Heart left ventricle (tissue), 16 donors: ENCODE measurements at regions not wholly inside any gene's neighbourhood (a gene's known extent, or its start where the extent isn't known, plus 50 kb on each side); places are given as distances from the start of the nearest gene placed in this dataset.

Experiments used
- ATAC-seq, 4 donors: fragments of 200-7000 bp; cut with Tn5 transposase; one replicate each; pipeline ENCODE4 v1.9.1; 2020 to 2022; ENCODE audit warnings: moderate library complexity in 4 of 4, mild to moderate bottlenecking in 3 of 4, moderate number of reproducible peaks in 1 of 4
- DNase-seq, 5 donors: peaks; one replicate each; pipeline ENCODE4 v3.0.0-alpha.2; 2020
- H3K27ac ChIP-seq, 12 donors: fragments of 200-600 bp; sonication (generic) in 4 of 12; one replicate each; pipeline versions ENCODE4 v1.5.0 to v1.8.0; 2016 to 2022; ENCODE audit warnings: mild to moderate bottlenecking in 2 of 12
- H3K27me3 ChIP-seq, 9 donors: fragments of 200-600 bp; sonication (generic) in 2 of 9; one replicate each; pipeline versions ENCODE4 v1.5.1 to v1.8.0; 2016 to 2022; ENCODE audit warnings: mild to moderate bottlenecking in 3 of 9
- H3K36me3 ChIP-seq, 9 donors: fragments of 200-600 bp; sonication (generic) in 2 of 9; one replicate each; pipeline versions ENCODE4 v1.5.0 to v1.8.0; 2018 to 2022; ENCODE audit warnings: mild to moderate bottlenecking in 2 of 9
- H3K4me1 ChIP-seq, 12 donors: fragments of 200-600 bp; sonication (generic) in 4 of 12; one replicate each; pipeline versions ENCODE4 v1.5.0 to v1.8.0; 2016 to 2022; ENCODE audit warnings: mild to moderate bottlenecking in 3 of 12
- H3K4me3 ChIP-seq, 12 donors: fragments of 200-600 bp; sonication (generic) in 4 of 12; one replicate each; pipeline versions ENCODE4 v1.5.0 to v1.8.0; 2017 to 2022; ENCODE audit warnings: mild to moderate bottlenecking in 9 of 12, moderate library complexity in 4 of 12
- H3K9me3 ChIP-seq, 12 donors: fragments of 200-600 bp; sonication (generic) in 4 of 12; one replicate each; pipeline versions ENCODE4 v1.5.0 to v1.8.0; 2016 to 2022; ENCODE audit warnings: mild to moderate bottlenecking in 1 of 12
- CTCF ChIP-seq, 12 donors: fragments of 200-600 bp; sonication (generic) in 4 of 12; IDR thresholded peaks; one replicate each; pipeline versions ENCODE4 v1.5.0 to v1.8.0; 2018 to 2022; ENCODE audit warnings: antibody characterized with exemption in 12 of 12, mild to moderate bottlenecking in 5 of 12
- POLR2A ChIP-seq, 2 donors: fragments of 450-650 bp; IDR thresholded peaks; one replicate each; pipeline ENCODE4 v1.6.1; 2017; ENCODE audit warnings: antibody characterized with exemption in 2 of 2, mild to moderate bottlenecking in 2 of 2, moderate library complexity in 2 of 2
- WGBS, 4 donors: extraction: QIAGEN DNeasy Blood & Tissue Kit in 2 of 4; methylation state at CpG; one replicate each; pipeline versions ENCODE4 v1.1.5 to v1.1.7; 2013 to 2018; 5-methylcytosine and 5-hydroxymethylcytosine counted together
- intact Hi-C, 10 donors: fragments of 100-400 bp; cut with DNase I; formaldehyde crosslinking; loops; one replicate each; pipeline versions ENCODE4 v1.11.1 to v1.14.2; 2022
- donor health status: ischemic (EF 13 %, LVEDD 7.1; RV severe dilation, severe dysfunction).
- donor health status: healthy with polysubstance abuse.
- donor health status: DM: no; HTN: yes; CAD: no.
- donor health status: DM: no; HTN: no; CAD: no.
- donor health status: ischemic (EF 25% LVEDD 6.9; RV normal size, moderate dysfunction).
- donor health status: ischemic (EF 25% LVEDD 5.7; RV mildly dilated, moderate dysfunction).
- donor health status: healthy.
- donor health status: DM: yes; HTN: yes; CAD: no.
- donor health status: ischemic (EF 35%, LVEDD 5.7; RV mildly dilated, moderate dysfunction).
- donor health status: nonischemic (EF 11% LVEDD 7.7; RV severe dilation, severe dysfunction).
- donor health status: DM: yes; HTN: yes; CAD: no.
- donor health status: PGD.
- donor health status: ischemic (EF 29% LVEDD 5.4; RV normal size, mild dysfunction).
- donor health status: nonischemic (EF 23%, LVEDD 6.1; RV moderate dilation, normal function).

- Histone ChIP-seq H3K9me3 (no peaks in the 10 kb centered on the region), H3K27ac (no peak overlapping the region), H3K36me3 (no peaks in the 10 kb centered on the region), H3K4me1 (no peaks in the 10 kb centered on the region), H3K4me3 (no peak overlapping the region), H3K27me3 (peaks cover 0 to 4% (median 0%) of the 10 kb centered on the region in 9 donors)
- intact Hi-C loops = no loop called here
- no peak for ATAC-seq
- no peak for DNase-seq
- WGBS, 4 donors = 82 to 92% (median 86%) methylated on average over 3 of the region's 3 CpGs
- TF ChIP-seq POLR2A (IDR thresholded peaks at IDR 0.05) (no peak), CTCF (IDR thresholded peaks at IDR 0.05) (no peak)
Observed at GRCh38 chr10:8576911-8577310, 522.4 kb downstream of the GATA3 start.

- no peak for TF ChIP-seq POLR2A (IDR thresholded peaks at IDR 0.05)
- TF ChIP-seq CTCF (IDR thresholded peaks at IDR 0.05) = no peak
- Histone ChIP-seq H3K4me1 (no peaks in the 10 kb centered on the region), H3K4me3 (no peak overlapping the region), H3K27me3 (peaks cover 0 to 4% (median 0%) of the 10 kb centered on the region in 9 donors), H3K9me3 (no peaks in the 10 kb centered on the region), H3K27ac (no peak overlapping the region), H3K36me3 (no peaks in the 10 kb centered on the region)
- DNase-seq = no peak
- intact Hi-C loops = no loop called here
- no peak for ATAC-seq
- 81 to 89% (median 84%) methylated on average over 7 of the region's 7 CpGs for WGBS, 4 donors
Observed at GRCh38 chr10:8577686-8578085, 523.2 kb downstream of the GATA3 start.

DNA sequence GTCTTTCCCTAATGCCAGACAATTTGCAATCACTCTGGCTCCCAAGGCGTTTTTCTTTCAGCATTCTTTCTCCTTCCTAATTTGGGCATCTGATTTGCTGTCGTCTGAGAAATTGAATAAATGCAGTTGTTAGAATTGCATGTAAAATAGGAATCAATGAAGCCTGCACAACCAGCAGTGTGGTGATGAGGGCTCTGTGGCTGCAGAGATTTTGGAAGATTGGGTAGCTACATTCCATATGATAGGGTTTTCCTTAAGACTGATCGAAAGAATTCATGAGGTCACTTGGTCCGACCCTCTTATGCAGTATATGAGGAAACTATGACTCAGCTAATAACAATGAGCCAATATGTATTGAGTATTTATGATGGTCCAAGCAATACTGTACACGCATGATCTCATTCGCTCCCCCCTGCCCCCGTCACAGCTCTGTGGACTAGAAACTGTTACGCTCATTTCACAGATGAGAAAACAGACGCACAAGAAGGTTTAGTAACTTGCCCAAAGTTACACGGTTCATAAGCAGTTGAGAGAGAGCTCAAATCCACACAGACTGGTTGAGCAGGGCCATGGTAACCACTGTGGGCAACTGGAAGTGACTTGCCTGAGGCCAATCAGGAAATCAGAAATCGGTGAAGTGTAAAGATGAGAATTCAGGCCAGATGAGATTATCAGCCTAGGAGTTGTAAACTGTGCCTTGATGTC, 527.2 kb downstream of the GATA3 start:
- ATAC-seq = no peak
- intact Hi-C loops = no loop called here
- no peak overlapping the region for H3K27ac ChIP-seq
- no peaks in the 10 kb centered on the region for H3K9me3 ChIP-seq
- H3K27me3 ChIP-seq = peaks cover 0 to 4% (median 0%) of the 10 kb centered on the region in 9 donors
- TF ChIP-seq POLR2A (IDR thresholded peaks at IDR 0.05) (no peak), CTCF (IDR thresholded peaks at IDR 0.05) (no peak)
- no peak overlapping the region for H3K4me3 ChIP-seq
- DNase-seq = no peak
- H3K4me1 ChIP-seq = no peaks in the 10 kb centered on the region
- WGBS, 4 donors = 66 to 82% (median 80%) methylated on average over 11 of the region's 11 CpGs
- H3K36me3 ChIP-seq = no peaks in the 10 kb centered on the region

DNA sequence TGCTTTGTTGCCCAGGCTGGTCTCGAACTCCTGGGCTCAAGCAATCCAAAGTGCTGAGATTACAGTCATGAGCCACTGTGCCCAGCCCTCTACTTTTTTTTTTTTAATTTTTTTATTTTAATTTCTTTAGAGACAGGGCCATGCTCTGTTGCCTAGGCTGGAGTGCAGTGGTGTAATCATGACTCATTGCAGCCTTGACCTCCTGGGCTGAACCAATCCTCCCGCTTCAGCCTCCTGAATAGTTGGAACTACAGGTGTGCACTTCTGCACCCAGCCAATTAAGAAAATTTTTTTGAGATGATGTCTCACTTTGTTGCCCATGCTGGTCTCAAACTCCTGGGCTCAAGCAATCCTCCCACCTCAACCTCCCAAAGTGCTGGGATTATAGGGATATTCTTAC, 528.6 kb downstream of the GATA3 start:
- intact Hi-C loops = no loop called here
- DNase-seq = no peak
- H3K27ac ChIP-seq = no peak overlapping the region
- H3K4me1 ChIP-seq = no peaks in the 10 kb centered on the region
- no peak for TF ChIP-seq POLR2A (IDR thresholded peaks at IDR 0.05)
- WGBS, 4 donors = 72 to 89% (median 79%) methylated on average over 2 of the region's 2 CpGs
- no peaks in the 10 kb centered on the region for H3K36me3 ChIP-seq
- ATAC-seq = no peak
- no peaks in the 10 kb centered on the region for H3K9me3 ChIP-seq
- no peak overlapping the region for H3K4me3 ChIP-seq
- H3K27me3 ChIP-seq = peaks cover 0 to 4% (median 0%) of the 10 kb centered on the region in 9 donors

DNA sequence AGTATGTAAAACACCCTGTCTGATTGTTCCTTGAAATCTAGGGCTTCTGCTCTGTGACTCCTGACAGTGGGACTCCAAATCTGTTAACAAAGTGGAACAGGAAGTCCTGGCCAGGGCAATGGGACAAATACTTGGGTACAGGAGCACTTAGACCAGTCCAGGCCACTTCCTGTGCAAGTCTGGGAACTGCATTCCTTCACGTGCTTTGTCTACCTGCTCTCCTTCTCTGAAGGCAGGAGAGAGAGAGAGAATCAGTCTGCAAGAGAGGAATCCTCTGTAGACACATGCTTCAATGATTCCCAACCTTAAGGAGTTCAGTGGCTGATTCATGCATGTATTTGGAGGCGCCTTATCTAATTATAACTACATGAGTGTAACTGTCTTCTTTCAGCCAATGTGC, 530.2 kb downstream of the GATA3 start:
- Histone ChIP-seq H3K9me3 (no peaks in the 10 kb centered on the region), H3K4me1 (no peaks in the 10 kb centered on the region), H3K27me3 (peaks cover 0 to 10% (median 0%) of the 10 kb centered on the region in 9 donors), H3K27ac (no peak overlapping the region), H3K4me3 (no peak overlapping the region), H3K36me3 (no peaks in the 10 kb centered on the region)
- TF ChIP-seq CTCF (IDR thresholded peaks at IDR 0.05) (no peak), POLR2A (IDR thresholded peaks at IDR 0.05) (no peak)
- ATAC-seq (no peak), DNase-seq (no peak)
- intact Hi-C loops = no loop called here
- 52 to 59% (median 55%) methylated on average over 2 of the region's 2 CpGs for WGBS, 4 donors
